ENCODE measurements at regions not wholly inside any gene's neighbourhood (a gene's known extent, or its start where the extent isn't known, plus 50 kb on each side); places are given as distances from the start of the nearest gene placed in this dataset.

DNA sequence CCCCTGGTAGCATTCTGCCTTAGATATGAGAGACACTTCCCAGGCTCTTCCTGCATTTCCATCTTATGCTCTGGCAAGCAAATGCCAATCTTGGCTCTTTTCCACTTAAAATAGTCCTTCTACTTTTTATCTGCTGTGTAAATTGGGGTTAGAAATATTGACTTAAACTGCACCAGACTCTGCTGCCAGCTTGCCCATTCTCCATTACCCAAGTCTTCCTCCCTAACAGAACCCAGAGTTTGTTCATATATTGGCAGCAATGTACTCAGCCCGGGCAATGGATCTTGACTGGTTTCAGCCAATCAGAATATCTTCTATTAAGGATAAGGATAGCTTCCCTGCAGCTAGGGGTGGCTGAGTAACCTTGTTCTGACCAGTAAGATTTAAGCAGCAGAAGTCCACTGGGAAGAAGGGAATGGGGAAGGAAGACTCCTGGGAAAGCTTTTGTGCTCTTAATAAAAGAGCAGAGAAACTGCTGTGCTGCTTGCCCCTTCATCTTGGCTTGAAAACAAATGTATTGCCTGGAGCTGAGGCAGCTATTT, 177.1 kb downstream of the KCNRG start:
- FAIRE-seq, result no peak
- DNase-seq (ENCODE audit: low spot score), result no peak

DNA sequence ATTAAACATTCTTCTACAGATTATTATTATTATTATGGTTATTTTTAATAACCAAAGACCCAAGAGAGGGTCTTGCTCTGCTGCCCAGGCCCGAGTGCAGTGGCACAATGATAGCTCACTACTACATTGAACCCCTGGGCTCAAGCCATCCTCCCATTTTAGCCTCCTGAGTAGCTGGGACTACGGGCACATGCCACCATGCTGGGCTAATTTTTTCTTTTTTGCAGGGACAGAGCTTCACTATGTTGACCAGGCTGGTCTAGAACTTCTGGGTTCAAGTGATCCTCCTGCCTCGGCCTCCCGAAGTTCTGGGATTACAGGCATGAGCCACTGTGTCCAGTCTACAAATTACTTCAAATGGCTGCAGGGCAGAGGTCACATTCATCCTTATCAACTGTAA, 179.8 kb downstream of the KCNRG start:
- FAIRE-seq (no peak), DNase-seq (ENCODE audit: low spot score) (no peak)

DNA sequence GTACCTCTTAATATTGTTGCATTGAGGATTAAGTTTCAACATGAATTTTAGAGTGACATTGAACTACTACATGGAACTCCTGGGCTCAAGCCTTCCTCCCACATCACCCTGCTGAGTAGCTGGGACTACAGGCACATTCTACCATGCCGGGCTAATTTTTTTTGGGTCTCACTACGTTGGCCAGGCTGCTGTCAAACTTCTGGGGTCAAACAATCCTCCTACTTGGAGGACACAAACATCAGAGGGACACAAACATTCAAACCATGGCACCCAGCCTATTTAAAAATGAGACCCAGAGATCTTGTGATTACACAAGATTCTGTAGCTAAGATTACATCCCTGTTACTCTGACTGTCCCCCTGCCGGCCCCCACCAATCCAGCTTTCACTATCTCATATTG, 180.9 kb downstream of the KCNRG start:
- no peak for FAIRE-seq

DNA sequence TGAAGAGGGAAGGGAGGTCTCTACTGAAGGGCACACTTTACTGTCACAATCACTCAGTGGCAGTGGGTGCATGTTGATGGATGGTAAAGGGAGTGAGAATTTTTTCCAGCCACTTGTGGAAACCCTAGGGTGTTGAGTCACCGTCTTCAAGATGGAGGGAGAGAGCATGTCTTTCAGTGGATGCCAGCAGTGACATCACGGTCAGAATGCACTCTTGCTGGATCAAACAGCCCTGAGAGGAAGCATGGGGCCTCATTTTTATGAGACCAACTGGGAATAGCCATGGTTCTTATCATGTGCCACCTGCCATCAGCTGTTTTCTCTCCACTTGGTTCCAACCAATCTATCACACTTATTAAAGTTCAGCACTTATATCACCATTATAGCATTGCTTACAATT, 182.5 kb downstream of the KCNRG start:
- DNase-seq (ENCODE audit: low spot score), result no peak
- no peak for FAIRE-seq

More for the DNA sequence above, 180.9 kb downstream of the KCNRG start:
- no peak for DNase-seq (ENCODE audit: low spot score)

DNA sequence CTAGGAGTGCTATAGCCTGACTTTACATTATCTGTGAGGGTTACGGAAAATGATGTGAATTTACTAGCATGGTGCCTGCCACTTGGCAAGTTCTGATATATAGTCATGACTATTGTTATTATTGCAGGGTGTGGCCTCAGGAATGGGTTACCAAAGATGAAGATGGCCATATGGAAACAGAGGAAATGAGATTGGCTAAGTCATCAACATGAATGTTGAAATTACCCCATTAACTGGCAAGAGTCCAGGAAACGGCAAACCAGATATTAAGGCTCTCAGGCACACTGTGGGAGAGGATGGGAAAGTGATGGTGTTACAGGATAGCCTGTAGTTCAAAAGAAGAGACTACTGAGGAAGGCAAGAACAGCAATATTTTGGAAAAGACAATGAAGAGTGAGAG, 183.3 kb downstream of the KCNRG start:
- DNase-seq (ENCODE audit: low spot score), result no peak
- no peak for FAIRE-seq

DNA sequence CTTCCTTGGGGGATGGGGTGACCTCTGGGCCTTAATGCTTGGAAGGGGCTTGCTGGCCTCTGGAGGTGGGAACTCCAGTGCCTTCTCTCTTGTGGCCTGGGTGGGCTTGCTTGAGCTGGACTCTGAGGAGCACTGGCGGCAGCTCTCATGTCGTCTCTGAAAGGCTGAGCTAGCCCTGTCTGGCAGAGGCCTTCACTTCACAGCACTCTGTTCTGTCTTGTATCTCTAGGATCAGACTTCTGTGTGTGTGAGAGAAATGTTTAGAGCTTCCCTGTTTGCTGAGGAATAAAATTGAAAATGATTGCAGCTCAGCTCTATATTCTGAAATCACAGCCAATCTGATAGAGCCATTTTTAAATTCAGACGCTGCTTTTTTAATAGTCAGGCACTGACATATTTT, 185.3 kb downstream of the KCNRG start:
- FAIRE-seq (no peak), DNase-seq (ENCODE audit: low spot score) (no peak)

DNA sequence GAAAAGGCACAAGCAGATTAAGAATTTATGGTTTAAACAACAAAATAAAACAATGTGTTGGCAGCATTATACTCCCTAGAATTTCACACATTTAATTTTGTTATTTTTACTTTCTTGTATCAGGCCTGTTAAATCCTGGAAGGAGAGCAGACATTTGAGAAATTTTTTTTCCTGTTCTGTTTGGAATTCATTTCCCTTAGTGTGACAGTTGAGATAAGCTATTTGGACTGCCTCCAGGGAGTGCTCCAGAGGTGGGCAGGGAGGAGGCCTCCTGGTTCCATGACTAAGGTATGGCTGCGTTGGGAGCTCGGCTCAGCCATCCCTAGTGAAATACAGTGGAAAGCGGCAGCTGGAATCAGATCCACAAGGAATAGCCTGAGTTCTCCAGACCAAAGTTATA, 185.7 kb downstream of the KCNRG start:
- DNase-seq (ENCODE audit: low spot score) (no peak), FAIRE-seq (no peak)

DNA sequence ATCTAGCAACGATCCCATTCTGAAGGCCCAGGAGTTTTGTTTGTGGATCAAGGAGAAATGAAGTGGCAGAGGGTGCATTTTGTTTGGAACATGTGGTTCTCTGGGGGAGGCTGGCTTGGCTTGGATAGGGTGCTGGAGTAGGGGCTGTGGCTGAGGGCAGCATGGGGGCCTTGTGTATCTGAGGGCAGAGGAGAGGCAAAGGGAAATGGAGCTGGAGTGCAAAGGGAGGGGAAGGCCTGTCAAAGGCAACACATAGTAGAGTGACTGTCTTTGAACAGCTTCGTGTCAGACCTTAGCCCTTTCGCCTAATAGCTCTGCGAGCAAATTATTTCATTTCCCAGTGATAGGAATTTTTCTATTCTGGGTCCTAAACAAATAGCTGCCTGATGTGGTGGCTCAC, 187.2 kb downstream of the KCNRG start:
- FAIRE-seq (no peak), DNase-seq (ENCODE audit: low spot score) (no peak)

DNA sequence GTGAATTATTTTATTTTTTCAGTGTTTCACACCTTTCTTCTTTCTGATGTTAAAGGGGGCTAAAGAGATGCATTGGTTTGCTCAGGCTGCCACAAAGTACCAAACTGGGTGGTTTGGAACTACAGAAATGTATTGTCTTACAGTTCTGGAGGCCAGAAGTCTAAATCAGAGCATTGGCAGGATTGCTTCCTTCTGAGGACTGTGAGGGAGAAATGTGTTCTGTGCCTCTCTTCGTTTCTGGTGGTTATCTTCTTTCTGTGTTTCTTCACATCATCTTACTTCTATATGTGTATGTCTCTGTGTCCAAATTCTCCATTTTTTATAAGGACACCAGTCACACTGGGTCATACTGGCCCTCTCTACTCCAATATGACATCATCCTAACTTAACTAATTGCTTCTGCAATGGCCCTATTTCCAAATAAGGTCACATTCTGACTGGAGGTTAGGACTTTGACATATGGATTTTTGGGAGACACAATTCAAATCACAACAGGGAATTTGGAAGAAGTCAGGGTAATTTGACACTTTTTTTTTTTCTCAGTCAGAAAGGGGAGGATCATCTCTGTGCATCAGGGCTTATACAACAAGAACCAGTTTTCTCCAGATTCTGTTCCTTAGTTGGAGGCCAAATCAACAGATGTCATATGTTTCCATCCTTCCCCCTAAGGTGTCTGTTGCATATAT, 188.2 kb downstream of the KCNRG start:
- FAIRE-seq (no peak), DNase-seq (ENCODE audit: low spot score) (no peak)

DNA sequence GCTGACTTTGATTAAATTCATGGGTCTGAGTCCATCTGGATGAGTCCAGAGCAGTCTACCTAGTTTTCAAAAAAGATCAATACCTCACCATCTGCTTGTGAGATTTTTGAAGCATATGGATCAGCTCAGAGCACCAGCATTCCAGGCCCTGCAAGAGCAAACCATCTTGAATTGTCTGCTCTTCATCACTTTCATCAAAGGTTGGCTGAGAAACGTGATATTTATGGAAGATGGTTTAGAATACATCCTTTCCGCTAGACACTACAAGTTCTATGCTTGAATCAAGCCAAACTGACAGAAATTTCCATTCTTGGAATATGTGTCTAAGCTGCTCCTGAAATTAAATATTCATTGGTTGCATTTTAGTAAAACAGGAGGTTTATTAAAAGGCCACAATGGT, 190.3 kb downstream of the KCNRG start:
- no peak for FAIRE-seq
- DNase-seq (ENCODE audit: low spot score), result no peak

DNA sequence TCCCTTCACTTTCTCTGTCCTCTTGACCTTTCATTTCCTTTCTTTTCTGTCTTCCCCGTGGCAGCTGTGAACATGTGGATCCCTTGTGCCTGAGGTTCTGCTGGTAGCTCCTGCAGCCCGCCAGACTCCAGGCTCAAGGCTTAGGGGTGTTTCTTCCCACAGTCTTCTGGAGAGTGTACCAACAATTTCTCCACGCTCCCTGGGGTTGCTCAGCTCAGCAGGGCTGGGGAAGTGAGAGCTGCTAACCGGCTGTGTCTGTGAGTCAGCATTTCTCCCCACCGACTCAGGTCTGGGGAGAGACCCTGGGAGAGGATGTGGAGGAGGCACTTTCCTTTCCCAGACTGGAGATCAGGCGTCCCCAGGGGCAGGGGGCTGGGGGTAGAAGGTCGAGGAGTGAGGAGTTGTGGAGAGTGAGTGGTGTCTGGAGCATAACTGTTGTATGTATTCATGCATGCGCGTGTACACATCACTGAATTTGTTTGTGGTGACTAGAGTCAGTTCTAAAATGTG, 193.6 kb downstream of the KCNRG start:
- DNase-seq (ENCODE audit: low spot score) (peak; percentile 67), FAIRE-seq (peak; percentile 31)

DNA sequence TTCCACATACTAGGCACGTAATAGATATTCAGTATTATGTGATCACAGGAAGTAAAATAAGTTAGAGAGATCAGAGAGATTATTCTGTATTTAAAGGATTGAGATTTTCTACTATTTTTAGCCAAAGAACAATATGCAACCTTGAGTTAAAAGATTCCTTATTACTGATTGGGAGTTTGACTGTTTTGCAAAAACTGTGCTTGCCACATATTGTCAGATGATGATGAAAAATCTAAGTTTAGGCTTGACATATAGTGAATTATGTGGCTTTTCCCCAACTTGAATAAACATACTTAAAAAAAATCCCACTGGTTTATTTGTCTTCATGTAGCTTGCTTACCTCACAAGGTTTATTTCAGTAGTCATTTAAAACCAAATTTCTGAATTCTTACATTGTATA, 194.4 kb downstream of the KCNRG start:
- no peak for FAIRE-seq
- no peak for DNase-seq (ENCODE audit: low spot score)

DNA sequence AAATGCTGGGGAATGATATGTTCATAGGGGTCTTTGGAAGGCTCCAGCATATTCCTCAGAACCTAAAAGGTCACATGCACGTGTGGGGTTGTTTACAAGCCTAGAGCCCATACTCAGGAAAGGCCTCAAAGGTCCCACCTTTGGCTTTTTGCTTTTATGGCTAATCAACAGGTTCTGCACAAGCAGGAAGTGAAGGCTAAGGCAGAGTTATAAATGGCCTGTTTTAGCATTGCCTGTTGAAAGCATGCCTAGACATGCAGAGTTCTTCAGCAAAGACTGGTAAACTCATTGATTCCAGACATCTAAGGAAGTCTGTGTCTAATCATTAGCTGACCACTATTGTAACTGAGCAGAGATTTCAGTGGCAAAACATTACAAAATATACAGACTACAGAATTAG, 198.3 kb downstream of the KCNRG start:
- DNase-seq (ENCODE audit: low spot score) (no peak), FAIRE-seq (no peak)

DNA sequence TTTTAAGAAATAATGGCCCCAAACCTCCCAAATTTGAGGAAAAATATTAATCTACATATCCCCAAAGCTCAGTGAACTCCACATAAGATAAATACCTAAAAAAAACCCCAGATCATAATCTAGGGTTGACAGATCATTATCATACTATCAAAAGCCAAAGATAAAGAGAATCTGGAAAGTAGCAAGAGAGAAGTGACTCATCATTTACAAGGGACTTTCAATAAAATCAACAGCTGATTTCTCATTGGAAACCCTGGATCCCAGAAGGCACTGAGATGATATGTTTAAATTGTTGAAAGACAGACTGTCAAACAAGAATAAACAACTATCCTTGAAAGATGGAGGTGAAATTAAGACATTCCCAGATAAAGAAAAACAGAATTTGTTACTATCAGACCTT, 199.3 kb downstream of the KCNRG start:
- no peak for DNase-seq (ENCODE audit: low spot score)
- FAIRE-seq, result no peak

DNA sequence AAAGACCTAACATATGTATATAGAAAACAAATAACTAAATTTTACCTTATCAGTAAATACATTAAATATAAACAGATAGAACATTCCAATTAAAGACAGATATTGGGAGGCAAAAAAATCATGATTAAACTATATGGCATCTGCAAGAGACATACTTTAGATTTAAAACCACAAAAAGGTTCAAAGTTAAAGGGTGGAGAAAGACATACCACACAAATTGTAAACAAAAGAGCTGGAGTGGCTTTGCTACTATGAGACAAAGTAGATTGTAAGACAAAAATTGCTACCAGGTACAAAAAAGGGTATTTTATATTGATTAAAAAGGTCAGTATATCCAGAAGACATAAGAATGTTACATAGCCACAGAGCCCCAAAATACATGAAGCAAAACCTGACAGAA, 200.2 kb downstream of the KCNRG start:
- no peak for DNase-seq (ENCODE audit: low spot score)
- no peak for FAIRE-seq

DNA sequence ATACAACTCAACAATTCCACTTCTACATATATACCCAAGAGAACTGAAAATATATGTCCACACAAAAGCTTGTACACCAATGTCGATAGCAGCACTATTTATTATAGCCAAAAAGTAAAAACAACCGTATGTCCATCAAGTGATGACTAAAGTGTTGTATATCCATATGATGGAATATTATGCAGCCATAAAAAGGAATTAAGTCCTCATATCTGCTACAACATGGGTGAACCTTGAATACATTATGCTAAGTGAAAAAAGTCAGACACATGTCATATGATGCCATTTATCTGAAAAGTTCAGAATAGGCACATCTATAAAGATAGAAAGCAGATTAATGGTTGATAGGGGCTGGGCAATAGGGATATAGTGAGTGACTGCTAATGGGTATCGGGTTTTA, 204.5 kb downstream of the KCNRG start:
- FAIRE-seq (no peak), DNase-seq (ENCODE audit: low spot score) (no peak)

DNA sequence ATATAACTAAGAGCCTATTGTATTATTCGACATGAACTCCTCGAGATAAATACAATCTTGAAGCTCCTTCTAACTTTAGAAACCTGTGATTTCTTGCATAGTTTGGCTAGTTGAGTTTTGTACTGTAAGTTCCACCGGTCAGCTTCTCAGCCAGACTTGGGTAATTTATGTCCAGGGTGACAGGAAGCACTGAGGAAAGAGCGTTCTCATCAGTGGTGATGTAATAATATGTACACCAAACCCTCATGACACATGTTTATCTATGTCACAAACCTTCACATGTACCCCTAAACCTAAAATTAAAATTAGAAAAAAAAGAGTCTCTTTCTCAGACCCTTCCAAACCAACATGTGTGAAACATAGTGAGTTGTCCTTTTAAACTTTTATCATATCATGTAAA, 205.7 kb downstream of the KCNRG start:
- DNase-seq (ENCODE audit: low spot score) (no peak), FAIRE-seq (no peak)

DNA sequence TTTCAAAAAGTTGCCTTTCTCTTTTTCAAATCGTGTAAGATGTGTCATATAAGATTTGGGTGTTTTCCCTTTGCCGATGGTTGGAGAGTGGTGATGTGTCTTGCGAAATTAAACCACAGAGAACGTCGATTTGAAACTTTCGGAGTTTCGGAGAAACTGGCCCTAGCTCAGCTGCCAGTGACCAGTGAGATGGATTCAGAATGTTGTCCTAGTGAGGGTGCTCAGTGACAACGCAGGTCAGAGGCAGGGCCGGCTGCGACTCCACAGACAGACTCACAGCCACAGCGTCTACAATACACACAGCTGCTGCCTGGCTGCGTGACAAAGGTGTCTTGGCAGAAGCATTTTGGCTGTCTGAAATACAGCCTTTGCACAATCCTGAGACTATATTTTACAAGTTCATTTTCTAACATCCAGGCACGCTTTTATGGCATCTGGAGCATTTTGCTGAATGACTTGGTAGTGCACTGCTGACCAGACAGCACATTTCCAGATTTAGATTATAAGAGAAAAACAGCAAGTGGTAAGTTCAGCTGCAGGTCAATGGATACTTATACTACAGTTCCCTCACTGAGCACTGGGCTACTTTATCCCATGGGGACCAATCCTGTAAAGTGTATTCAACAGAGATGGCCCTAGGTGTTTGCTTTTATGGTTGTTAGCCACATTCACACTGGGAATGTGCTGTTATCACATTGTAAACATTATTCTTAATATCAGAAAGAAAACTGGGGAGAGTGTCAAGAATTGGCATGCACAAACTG, 207.5 kb downstream of the KCNRG start:
- FAIRE-seq (peak; percentile 21), DNase-seq (ENCODE audit: low spot score) (peak; percentile 27)

DNA sequence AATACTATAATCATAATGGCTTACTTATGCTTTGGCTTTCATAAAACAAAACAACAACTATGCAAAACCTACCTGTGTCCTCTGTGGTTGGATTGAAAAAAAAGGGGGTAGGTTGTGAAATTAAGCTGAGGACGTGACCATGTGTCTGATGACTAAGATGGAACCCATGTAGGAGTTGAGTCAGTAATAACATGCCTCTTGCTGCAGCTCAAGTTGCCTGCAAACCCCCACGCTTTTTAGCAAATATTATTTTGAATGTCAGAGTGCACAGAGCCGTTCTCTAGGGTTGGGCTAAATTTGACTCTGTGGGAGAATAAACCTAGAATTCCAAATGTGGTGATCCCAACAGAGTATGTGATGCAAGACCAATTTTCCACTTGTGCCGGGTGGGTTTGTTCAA, 209.3 kb downstream of the KCNRG start:
- FAIRE-seq (no peak), DNase-seq (ENCODE audit: low spot score) (no peak)

DNA sequence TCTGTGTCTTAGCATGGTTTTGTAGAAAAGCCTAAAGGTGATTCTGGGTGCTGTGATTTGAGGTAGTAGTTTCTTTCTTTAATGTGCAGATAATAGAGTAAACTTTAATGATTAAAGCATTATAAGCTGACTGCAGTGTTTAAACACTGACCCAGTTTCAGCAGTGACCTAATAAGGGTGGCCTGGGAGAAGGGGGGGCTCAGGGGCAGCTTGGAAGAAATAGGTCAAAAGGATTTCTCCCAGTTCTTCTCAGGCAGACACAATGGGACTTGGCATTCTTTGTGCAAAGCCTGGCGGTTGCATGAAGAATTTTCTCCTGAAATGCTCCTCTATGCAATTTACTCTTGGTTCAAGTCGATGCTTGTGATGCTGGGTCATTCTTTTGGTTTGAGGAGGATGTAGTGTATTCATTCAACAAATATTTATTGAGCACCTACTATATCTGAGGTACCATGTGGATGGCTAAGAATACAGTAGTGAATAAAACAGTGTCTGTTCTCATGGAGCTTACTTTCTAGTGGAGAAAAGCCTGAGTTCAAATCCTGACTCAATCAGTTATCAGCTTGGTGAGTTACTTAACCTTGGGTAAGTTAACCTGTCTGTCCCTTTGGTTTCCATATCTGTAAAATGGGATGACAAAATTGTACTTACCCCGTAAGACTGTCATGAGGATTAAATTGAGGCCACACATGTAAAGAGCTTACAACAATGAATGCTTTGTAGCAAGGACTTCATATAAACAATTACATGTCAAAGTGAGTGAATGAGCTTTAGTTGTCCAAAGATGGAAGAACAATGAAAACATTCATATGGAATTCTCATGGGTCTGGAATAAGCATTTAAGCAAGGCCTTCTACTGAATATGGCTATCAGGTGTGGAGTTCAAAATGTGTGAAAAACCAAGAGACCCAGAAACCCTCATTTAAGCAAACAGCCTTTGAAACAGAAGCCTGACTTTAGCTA, 210.2 kb downstream of the KCNRG start:
- DNase-seq (ENCODE audit: low spot score), result no peak

DNA sequence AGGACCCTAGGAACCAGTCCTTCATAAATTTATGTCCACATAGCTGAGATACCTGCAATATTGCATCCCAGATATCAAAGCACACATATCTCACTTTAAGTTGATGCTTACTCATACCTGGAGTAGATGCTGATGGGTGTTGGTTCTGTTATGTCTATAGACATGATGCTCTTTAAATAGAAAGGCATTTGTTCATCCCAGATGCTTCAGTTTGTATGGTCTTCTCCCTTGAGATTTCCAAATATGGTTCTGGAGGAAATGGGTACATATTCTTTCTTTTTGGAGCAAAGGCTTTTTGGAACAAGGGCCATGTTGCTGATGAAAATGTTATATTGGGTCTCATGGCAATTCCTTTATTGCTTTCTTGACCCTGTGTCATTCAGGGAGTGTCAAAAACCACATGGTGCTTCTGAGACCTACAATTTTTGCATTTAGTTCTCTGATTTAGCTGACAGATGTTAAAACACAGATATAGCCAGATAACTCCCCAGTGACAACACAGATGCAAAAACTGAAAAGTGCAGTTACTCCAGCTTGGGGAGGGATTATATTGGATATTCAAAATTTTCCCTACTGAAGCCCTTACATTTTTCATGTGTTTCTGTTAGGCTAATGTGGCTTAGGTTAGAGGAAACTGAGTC, 211.4 kb downstream of the KCNRG start:
- DNase-seq (ENCODE audit: low spot score), result no peak
- no peak for FAIRE-seq

More for the DNA sequence above, 210.2 kb downstream of the KCNRG start:
- FAIRE-seq, result no peak
